ENCODE measurements at regions not wholly inside any gene's neighbourhood (a gene's known extent, or its start where the extent isn't known, plus 50 kb on each side); places are given as distances from the start of the nearest gene placed in this dataset.

- DNase-seq = no peak
- no peak overlapping the region for H3K4me3 Mint-ChIP-seq
- intact Hi-C loops (cut with DNase I, micrococcal nuclease) = no loop called here
- H3K27me3 Mint-ChIP-seq = peaks cover 2% of the 10 kb centered on the region
- no peaks in the 10 kb centered on the region for H3K9me3 Mint-ChIP-seq (ENCODE audit: low read depth)
- CTCF ChIA-PET = no interaction called here
- no peak overlapping the region for H3K27ac Mint-ChIP-seq
- H3K4me1 Mint-ChIP-seq = no peaks in the 10 kb centered on the region
- no peaks in the 10 kb centered on the region for H3K36me3 Mint-ChIP-seq (ENCODE audit: low read depth)
- POLR2A ChIA-PET = no interaction called here
- ATAC-seq = no peak
Measured at GRCh38 chr21:36532769-36533467, 53.0 kb upstream of the CLDN14 start.

- no peak for ATAC-seq
- Mint-ChIP-seq H3K4me1 (no peaks in the 10 kb centered on the region), H3K27ac (no peak overlapping the region), H3K4me3 (no peak overlapping the region), H3K27me3 (peaks cover 2% of the 10 kb centered on the region), H3K9me3 (ENCODE audit: low read depth) (no peaks in the 10 kb centered on the region), H3K36me3 (ENCODE audit: low read depth) (no peaks in the 10 kb centered on the region)
- ChIA-PET CTCF (interaction anchor here (0.8 kb wide), 1 partner anchor 112 kb away, joined by 3 read pairs; no protein-coding TSS in a partner anchor), POLR2A (no interaction called here)
- no peak for DNase-seq
- intact Hi-C loops (cut with DNase I, micrococcal nuclease) = no loop called here
Measured at GRCh38 chr21:36533468-36533848, 53.5 kb upstream of the CLDN14 start.

DNA sequence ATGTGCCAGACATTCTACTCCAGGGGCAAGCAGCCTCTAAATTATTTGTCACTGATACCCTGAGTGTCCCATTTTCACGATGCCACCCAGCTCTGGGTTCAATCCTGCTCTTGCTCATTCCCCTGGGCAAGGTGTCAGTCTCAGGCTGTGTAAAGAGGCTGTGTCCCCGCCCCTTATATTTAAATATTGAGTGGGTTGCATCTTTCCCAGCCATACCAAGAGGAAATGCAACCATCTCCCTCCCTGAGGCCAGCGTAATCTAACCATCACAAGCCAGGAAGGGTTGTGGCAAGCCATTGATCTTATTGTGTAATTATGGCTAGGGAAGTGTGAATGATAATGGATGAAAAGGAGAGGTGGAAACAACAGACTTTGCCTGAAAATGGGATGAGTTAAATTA, 54.7 kb upstream of the CLDN14 start:
- Mint-ChIP-seq H3K27ac (no peak overlapping the region), H3K4me3 (no peak overlapping the region), H3K4me1 (no peaks in the 10 kb centered on the region), H3K36me3 (ENCODE audit: low read depth) (no peaks in the 10 kb centered on the region), H3K27me3 (peaks cover 2% of the 10 kb centered on the region), H3K9me3 (ENCODE audit: low read depth) (no peaks in the 10 kb centered on the region)
- ChIA-PET CTCF (no interaction called here), POLR2A (no interaction called here)
- DNase-seq (no peak), ATAC-seq (no peak)
- intact Hi-C loops (cut with DNase I, micrococcal nuclease) = no loop called here

GRCh38 chr21:36535618-36536241, 55.8 kb upstream of the CLDN14 start:
- peak; percentile 33 for ATAC-seq
- Mint-ChIP-seq H3K4me1 (no peaks in the 10 kb centered on the region), H3K27ac (no peak overlapping the region), H3K4me3 (no peak overlapping the region), H3K27me3 (no peaks in the 10 kb centered on the region), H3K36me3 (ENCODE audit: low read depth) (no peaks in the 10 kb centered on the region), H3K9me3 (ENCODE audit: low read depth) (no peaks in the 10 kb centered on the region)
- intact Hi-C loops (cut with DNase I, micrococcal nuclease) = no loop called here
- ChIA-PET CTCF (no interaction called here), POLR2A (no interaction called here)
- no peak for DNase-seq

- POLR2A ChIA-PET = no interaction called here
- Mint-ChIP-seq H3K27ac (no peak overlapping the region), H3K9me3 (ENCODE audit: low read depth) (no peaks in the 10 kb centered on the region), H3K4me1 (no peaks in the 10 kb centered on the region), H3K27me3 (peaks cover 7% of the 10 kb centered on the region), H3K36me3 (ENCODE audit: low read depth) (no peaks in the 10 kb centered on the region), H3K4me3 (no peak overlapping the region)
- CTCF ChIA-PET = no interaction called here
- ATAC-seq (no peak), DNase-seq (no peak)
- intact Hi-C loops (cut with DNase I, micrococcal nuclease) = no loop called here
Measured at GRCh38 chr21:36538761-36539160, 58.8 kb upstream of the CLDN14 start.

DNA sequence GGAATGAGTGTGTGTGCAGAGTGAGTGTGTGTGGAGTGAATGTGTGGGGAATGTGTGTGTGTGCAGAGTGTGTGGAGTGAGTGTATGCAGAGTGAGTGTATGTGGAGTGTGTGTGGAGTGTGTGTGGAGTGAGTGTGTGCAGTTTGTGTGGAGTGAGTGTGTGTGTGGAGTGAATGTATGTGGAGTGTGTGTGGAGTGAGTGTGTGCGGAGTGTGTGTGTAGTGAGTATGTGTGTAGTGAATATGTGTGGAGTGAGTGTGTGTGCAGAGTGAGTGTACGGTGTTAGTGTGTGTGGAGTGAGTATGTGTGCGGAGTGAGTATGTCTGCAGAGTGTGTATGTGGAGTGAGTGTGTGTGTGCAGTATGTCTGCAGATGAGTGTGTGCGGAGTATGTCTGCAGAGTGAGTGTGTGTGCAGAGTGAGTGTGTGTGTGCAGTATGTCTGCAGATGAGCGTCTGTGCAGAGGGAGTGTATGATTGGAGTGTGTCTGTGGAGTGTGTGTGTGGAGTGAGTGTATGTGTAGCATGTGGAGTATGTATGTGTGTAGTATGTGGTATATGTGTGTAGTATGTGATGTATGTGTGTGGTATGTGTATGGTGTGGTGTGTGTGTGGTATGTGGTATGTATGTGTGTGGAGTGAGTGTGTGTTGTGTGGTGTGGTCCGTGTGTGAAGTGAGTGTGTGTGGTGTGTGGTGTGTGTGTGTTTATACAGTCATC, 59.7 kb upstream of the CLDN14 start:
- H3K27ac Mint-ChIP-seq = no peak overlapping the region
- DNase-seq (no peak), ATAC-seq (no peak)
- H3K9me3 Mint-ChIP-seq (ENCODE audit: low read depth) = no peaks in the 10 kb centered on the region
- ChIA-PET POLR2A (no interaction called here), CTCF (no interaction called here)
- intact Hi-C loops (cut with DNase I, micrococcal nuclease) = no loop called here
- H3K27me3 Mint-ChIP-seq = peaks cover 9% of the 10 kb centered on the region
- no peaks in the 10 kb centered on the region for H3K4me1 Mint-ChIP-seq
- no peaks in the 10 kb centered on the region for H3K36me3 Mint-ChIP-seq (ENCODE audit: low read depth)
- H3K4me3 Mint-ChIP-seq = no peak overlapping the region

GRCh38 chr21:36540700-36541099, 60.8 kb upstream of the CLDN14 start:
- Mint-ChIP-seq H3K4me3 (no peak overlapping the region), H3K27ac (no peak overlapping the region), H3K36me3 (ENCODE audit: low read depth) (no peaks in the 10 kb centered on the region), H3K4me1 (no peaks in the 10 kb centered on the region), H3K9me3 (ENCODE audit: low read depth) (no peaks in the 10 kb centered on the region), H3K27me3 (peaks cover 10% of the 10 kb centered on the region)
- intact Hi-C loops (cut with DNase I, micrococcal nuclease) = no loop called here
- DNase-seq = no peak
- ChIA-PET POLR2A (no interaction called here), CTCF (interaction anchor here (0.7 kb wide), 1 partner anchor 35 kb away, joined by 3 read pairs; no protein-coding TSS in a partner anchor)
- ATAC-seq = no peak

DNA sequence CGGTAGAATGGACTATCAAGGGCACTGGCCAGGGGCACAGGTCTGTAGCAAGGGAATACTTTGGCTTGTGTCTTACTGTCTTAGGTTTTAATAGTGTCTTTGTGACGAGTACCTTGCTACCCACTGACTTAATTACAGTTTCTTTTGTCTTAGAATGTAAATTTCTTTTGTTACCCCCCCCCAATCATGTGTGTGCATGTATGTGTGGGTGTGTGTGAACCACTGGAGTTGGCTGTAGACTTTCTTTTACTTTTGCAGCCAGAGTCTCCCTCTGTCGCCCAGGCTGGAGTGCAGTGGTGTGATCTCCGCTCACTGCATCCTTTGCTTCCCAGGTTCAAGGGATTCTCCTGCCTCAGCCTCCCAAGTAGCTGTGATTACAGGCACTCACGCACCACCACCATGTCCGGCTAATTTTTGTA, 61.8 kb upstream of the CLDN14 start:
- no peak for ATAC-seq
- no peak overlapping the region for H3K4me3 Mint-ChIP-seq
- no peaks in the 10 kb centered on the region for H3K36me3 Mint-ChIP-seq (ENCODE audit: low read depth)
- no peak overlapping the region for H3K27ac Mint-ChIP-seq
- ChIA-PET POLR2A (no interaction called here), CTCF (no interaction called here)
- DNase-seq = no peak
- no peaks in the 10 kb centered on the region for H3K9me3 Mint-ChIP-seq (ENCODE audit: low read depth)
- no peaks in the 10 kb centered on the region for H3K4me1 Mint-ChIP-seq
- intact Hi-C loops (cut with DNase I, micrococcal nuclease) = no loop called here
- peaks cover 10% of the 10 kb centered on the region for H3K27me3 Mint-ChIP-seq

DNA sequence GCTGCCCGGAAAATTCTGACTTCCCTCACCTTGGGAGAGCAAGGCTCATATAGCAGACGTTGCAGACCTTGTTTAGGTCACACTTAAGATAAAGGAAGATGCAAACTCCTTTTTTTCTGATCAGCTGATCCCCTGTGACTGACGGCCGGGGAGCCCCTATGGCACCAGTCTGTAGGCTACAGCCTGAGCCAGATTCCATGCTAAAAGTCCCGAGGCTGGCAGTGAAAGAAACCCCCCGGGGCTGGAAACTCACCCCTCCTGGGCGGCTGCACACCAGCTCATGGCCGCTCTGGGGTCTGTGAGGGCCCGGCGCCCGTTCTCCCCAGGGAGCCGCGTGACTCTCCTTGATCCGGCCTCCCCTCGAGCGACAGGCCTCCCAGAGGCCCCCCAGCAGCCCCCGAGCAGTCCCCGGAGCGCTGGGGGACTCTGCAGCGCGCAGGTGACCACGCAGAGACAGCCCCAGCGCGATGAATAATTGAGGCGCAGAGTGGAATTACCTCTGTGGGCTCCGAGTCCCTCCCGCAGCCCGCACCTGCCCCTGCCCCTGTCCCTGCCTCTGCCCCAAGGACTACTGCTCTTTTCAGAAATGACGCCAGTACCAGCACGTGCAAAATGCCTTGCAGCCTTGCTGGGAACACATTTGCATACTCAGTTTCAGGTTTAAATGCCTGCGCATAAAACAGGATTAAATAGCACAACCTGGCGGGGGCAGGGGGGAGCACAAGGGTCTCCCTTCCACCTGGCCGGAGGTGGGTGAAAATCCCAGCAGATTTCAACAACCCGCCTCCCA, 62.6 kb upstream of the CLDN14 start:
- Mint-ChIP-seq H3K9me3 (ENCODE audit: low read depth) (no peaks in the 10 kb centered on the region), H3K36me3 (ENCODE audit: low read depth) (no peaks in the 10 kb centered on the region), H3K4me1 (no peaks in the 10 kb centered on the region), H3K4me3 (no peak overlapping the region), H3K27me3 (peaks cover 10% of the 10 kb centered on the region), H3K27ac (no peak overlapping the region)
- DNase-seq (peak; percentile 17), ATAC-seq (no peak)
- ChIA-PET POLR2A (no interaction called here), CTCF (no interaction called here)
- intact Hi-C loops (cut with DNase I, micrococcal nuclease) = no loop called here

GRCh38 chr21:36543924-36544323, 64.0 kb upstream of the CLDN14 start:
- ChIA-PET CTCF (no interaction called here), POLR2A (no interaction called here)
- no peaks in the 10 kb centered on the region for H3K4me1 Mint-ChIP-seq
- intact Hi-C loops (cut with DNase I, micrococcal nuclease) = no loop called here
- H3K36me3 Mint-ChIP-seq (ENCODE audit: low read depth) = no peaks in the 10 kb centered on the region
- no peak for DNase-seq
- H3K9me3 Mint-ChIP-seq (ENCODE audit: low read depth) = no peaks in the 10 kb centered on the region
- H3K4me3 Mint-ChIP-seq = no peak overlapping the region
- no peak overlapping the region for H3K27ac Mint-ChIP-seq
- no peak for ATAC-seq
- peaks cover 12% of the 10 kb centered on the region for H3K27me3 Mint-ChIP-seq

DNA sequence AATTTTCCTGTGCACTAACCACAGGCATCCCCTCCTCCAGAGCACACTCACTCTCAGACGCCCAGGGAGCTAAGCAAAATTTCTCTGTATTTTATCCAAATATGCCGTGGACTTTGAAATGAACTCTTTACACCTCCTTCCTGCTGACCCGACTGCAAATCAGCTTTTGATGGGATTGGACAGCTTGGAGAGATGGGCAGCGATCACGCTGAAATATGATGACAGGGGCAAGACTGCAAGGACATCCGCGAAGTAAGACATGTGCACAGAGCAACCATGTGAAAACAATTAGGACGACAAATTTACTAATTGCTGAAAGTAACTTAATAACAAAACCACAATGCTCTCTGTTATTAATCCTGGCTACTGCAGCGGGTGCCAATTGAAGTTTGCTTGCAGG, 64.6 kb upstream of the CLDN14 start:
- Mint-ChIP-seq H3K4me1 (no peaks in the 10 kb centered on the region), H3K4me3 (no peak overlapping the region), H3K27ac (no peak overlapping the region), H3K36me3 (ENCODE audit: low read depth) (no peaks in the 10 kb centered on the region), H3K27me3 (peaks cover 12% of the 10 kb centered on the region), H3K9me3 (ENCODE audit: low read depth) (no peaks in the 10 kb centered on the region)
- POLR2A ChIA-PET = no interaction called here
- no peak for DNase-seq
- CTCF ChIA-PET = no interaction called here
- intact Hi-C loops (cut with DNase I, micrococcal nuclease) = no loop called here
- ATAC-seq = no peak
